ACHN (cell line): ENCODE measurements at regions not wholly inside any gene's neighbourhood (a gene's known extent, or its start where the extent isn't known, plus 50 kb on each side); places are given as distances from the start of the nearest gene placed in this dataset.
"Not testable (repeated sequence)": the region's sequence is repeated elsewhere in the genome, so short reads cannot be mapped to it uniquely, and the experiment has no call there.

Experiments
- DNase-seq: peaks from one replicate; pipeline ENCODE4 v3.0.0-alpha.2; 2015
- in situ Hi-C: cut with HindIII; loops from 2 replicates; pipeline ENCODE4 v1.10.0; 2017; ENCODE audit warnings: low sequenced_read_pairs, low pct_ligation_motif_present, low pct_unique_long_range_greater_than_20kb

- in situ Hi-C loops: no loop called here
- DNase-seq: no peak
Measured at GRCh38 chr12:80045594-80045993, 53.7 kb upstream of the OTOGL start.

- in situ Hi-C loops: no loop called here
- peak; percentile 32 for DNase-seq
Measured at GRCh38 chr12:80044694-80045046, 54.7 kb upstream of the OTOGL start.

- in situ Hi-C loops: no loop called here
- no peak for DNase-seq
Measured at GRCh38 chr12:80041692-80042091, 57.6 kb upstream of the OTOGL start.

- in situ Hi-C loops: no loop called here
Measured at GRCh38 chr12:80041071-80041470, 58.3 kb upstream of the OTOGL start.

GRCh38 chr12:80040075-80040738, 59.1 kb upstream of the OTOGL start:
- no peak for DNase-seq
- in situ Hi-C loops: no loop called here

More at GRCh38 chr12:80041071-80041470, 58.3 kb upstream of the OTOGL start:
- DNase-seq: no peak

- in situ Hi-C loops: no loop called here
- no peak for DNase-seq
Measured at GRCh38 chr12:80038062-80038560, 61.2 kb upstream of the OTOGL start.

GRCh38 chr12:80033448-80033847, 65.9 kb upstream of the OTOGL start:
- in situ Hi-C loops: no loop called here

GRCh38 chr12:80032946-80033345, 66.4 kb upstream of the OTOGL start:
- no peak for DNase-seq
- in situ Hi-C loops: no loop called here

More at GRCh38 chr12:80033448-80033847, 65.9 kb upstream of the OTOGL start:
- no peak for DNase-seq

GRCh38 chr12:80031229-80031628, 68.1 kb upstream of the OTOGL start:
- in situ Hi-C loops: no loop called here
- DNase-seq: no peak

GRCh38 chr12:80025638-80026037, 73.7 kb upstream of the OTOGL start:
- in situ Hi-C loops: no loop called here
- DNase-seq: no peak

- DNase-seq: no peak
- in situ Hi-C loops: no loop called here
Measured at GRCh38 chr12:80019691-80020090, 79.6 kb upstream of the OTOGL start.

GRCh38 chr12:80018119-80018518, 81.2 kb upstream of the OTOGL start:
- in situ Hi-C loops: no loop called here
- DNase-seq: no peak

- in situ Hi-C loops: no loop called here
- DNase-seq: no peak
Measured at GRCh38 chr12:80017261-80017870, 82.0 kb upstream of the OTOGL start.

GRCh38 chr12:80016684-80017083, 81.8 kb upstream of the PPP1R12A start:
- DNase-seq: no peak
- in situ Hi-C loops: no loop called here

GRCh38 chr12:80015660-80016059, 80.8 kb upstream of the PPP1R12A start:
- in situ Hi-C loops: no loop called here
- no peak for DNase-seq

- DNase-seq, in situ Hi-C loops: not testable (repeated sequence)
Measured at GRCh38 chr12:80003744-80004143, 68.8 kb upstream of the PPP1R12A start.

GRCh38 chr12:80001562-80001961, 66.7 kb upstream of the PPP1R12A start:
- no peak for DNase-seq

GRCh38 chr12:80000831-80001230, 65.9 kb upstream of the PPP1R12A start:
- in situ Hi-C loops: no loop called here
- DNase-seq: no peak

More at GRCh38 chr12:80001562-80001961, 66.7 kb upstream of the PPP1R12A start:
- in situ Hi-C loops: no loop called here

GRCh38 chr12:79998554-79998953, 63.7 kb upstream of the PPP1R12A start:
- in situ Hi-C loops: no loop called here
- no peak for DNase-seq

GRCh38 chr12:79997096-79997791, 62.3 kb upstream of the PPP1R12A start:
- in situ Hi-C loops: no loop called here
- no peak for DNase-seq
